GM12874 (cell line): ENCODE measurements at regions not wholly inside any gene's neighbourhood (a gene's known extent, or its start where the extent isn't known, plus 50 kb on each side); places are given as distances from the start of the nearest gene placed in this dataset.

Experiments used
- TF ChIP-seq, protein P1 (sequence below): IDR thresholded peaks from 2 replicates; pipeline ENCODE4 v1.5.1; 2011; ENCODE audit warnings: low read depth, mild to moderate bottlenecking, control low read depth, low read length, moderate library complexity; ENCODE audit not compliant: insufficient read depth

- TF ChIP-seq, protein P1, sequence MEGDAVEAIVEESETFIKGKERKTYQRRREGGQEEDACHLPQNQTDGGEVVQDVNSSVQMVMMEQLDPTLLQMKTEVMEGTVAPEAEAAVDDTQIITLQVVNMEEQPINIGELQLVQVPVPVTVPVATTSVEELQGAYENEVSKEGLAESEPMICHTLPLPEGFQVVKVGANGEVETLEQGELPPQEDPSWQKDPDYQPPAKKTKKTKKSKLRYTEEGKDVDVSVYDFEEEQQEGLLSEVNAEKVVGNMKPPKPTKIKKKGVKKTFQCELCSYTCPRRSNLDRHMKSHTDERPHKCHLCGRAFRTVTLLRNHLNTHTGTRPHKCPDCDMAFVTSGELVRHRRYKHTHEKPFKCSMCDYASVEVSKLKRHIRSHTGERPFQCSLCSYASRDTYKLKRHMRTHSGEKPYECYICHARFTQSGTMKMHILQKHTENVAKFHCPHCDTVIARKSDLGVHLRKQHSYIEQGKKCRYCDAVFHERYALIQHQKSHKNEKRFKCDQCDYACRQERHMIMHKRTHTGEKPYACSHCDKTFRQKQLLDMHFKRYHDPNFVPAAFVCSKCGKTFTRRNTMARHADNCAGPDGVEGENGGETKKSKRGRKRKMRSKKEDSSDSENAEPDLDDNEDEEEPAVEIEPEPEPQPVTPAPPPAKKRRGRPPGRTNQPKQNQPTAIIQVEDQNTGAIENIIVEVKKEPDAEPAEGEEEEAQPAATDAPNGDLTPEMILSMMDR: no peak
Observed at GRCh38 chrX:122119361-122119760, 1064.7 kb upstream of the GRIA3 start.

GRCh38 chrX:122122274-122122673 is 1061.8 kb upstream of the GRIA3 start:
- TF ChIP-seq, protein P1: no peak

- TF ChIP-seq, protein P1: no peak
Observed at GRCh38 chrX:122133478-122133877, 1050.6 kb upstream of the GRIA3 start.

DNA sequence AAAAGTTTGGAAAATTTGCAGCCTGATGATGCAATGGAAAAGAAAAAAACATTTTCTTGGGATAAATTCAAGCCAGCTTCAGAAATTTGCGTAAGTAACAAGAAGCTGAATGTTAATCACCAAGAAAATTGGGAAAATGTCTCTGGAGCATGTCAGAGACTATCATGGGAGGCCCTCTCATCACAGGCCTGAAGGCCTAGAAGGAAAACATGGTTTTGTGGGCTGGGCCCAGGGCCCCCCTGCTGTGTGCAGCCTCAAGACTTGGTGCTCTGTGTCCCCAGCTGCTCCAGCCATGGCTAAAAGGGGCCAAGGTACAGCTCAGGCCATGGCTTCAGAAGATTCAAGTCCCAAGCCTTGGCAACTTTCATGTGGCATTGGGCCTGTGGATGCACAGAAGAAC is 1049.8 kb upstream of the GRIA3 start:
- TF ChIP-seq, protein P1: no peak

- TF ChIP-seq, protein P1: no peak
Observed at GRCh38 chrX:122135070-122135469, 1049.0 kb upstream of the GRIA3 start.

GRCh38 chrX:122154019-122154418 is 1030.1 kb upstream of the GRIA3 start:
- TF ChIP-seq, protein P1: no peak

DNA sequence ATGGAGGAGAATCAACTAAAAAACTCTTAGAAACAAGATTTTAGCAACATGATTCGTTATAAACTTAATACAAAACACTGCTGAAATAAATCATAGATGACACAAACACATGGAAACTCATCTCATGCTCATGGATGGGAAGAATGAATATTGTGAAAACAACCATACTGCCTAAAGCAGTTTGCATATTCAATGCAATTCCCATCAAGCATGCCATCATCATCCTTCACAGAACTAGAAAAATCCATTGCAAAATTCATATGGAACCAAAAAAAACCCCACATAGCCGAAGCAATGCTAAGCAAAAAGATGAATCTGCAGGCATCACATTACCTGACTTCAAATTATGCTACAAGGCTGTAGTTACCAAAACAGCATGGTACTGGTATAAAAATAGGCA is 1015.8 kb upstream of the GRIA3 start:
- TF ChIP-seq, protein P1: no peak

DNA sequence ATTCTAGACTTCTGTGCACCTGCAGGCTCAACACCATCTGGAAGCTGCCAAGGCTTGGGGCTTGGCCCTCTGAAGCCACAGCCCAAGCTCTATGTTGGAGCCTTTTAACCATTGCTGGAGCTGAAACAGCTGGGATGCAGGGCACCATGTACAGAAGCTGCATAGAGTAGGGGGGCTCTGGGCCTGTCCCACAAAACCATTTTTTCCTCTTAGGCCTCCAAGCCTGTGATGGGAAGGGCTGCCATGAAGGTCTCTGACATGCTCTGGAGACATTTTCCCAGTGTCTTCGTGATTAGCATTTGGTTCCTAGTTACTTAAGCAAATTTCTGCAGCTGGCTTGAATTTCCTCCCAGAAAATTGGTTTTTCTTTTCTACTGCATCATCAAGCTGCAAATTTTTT is 999.3 kb upstream of the GRIA3 start:
- TF ChIP-seq, protein P1: no peak
